ENCODE measurements at regions not wholly inside any gene's neighbourhood (a gene's known extent, or its start where the extent isn't known, plus 50 kb on each side); places are given as distances from the start of the nearest gene placed in this dataset.

- DNase-seq: peak; percentile 7
- Histone ChIP-seq H3K27me3 (ENCODE audit: control insufficient read depth, insufficient read depth, low read length) (no peaks in the 10 kb centered on the region), H3K36me3 (replicated peaks; ENCODE audit: control insufficient read depth, insufficient read depth, low read length) (no peaks in the 10 kb centered on the region), H3K4me3 (ENCODE audit: insufficient read depth, low read depth, low read length) (no peak overlapping the region)
Observed at GRCh38 chr11:88016392-88017170, 158.7 kb downstream of the RAB38 start.

DNA sequence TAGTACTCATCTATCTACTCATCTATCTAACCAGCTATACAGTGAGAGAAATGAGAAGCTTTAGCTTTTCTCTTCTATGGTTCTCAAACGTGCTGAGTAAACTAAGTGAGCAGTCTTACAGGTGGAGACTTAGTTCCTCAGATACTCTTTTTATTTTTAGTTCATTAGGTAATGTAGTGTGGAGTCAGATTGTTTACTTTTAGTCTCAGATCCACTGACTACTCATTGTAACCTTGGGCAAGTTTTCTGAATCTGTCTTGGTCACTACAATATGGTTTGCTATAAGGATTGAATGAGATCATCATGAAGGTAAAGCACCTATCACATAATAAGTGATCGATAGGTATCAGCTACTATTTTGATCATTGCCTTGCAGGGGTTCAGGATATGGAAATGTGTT lies 160.1 kb downstream of the RAB38 start:
- Histone ChIP-seq H3K27me3 (ENCODE audit: control insufficient read depth, insufficient read depth, low read length) (no peaks in the 10 kb centered on the region), H3K36me3 (replicated peaks; ENCODE audit: control insufficient read depth, insufficient read depth, low read length) (no peaks in the 10 kb centered on the region), H3K4me3 (ENCODE audit: insufficient read depth, low read depth, low read length) (no peak overlapping the region)
- DNase-seq: no peak

- no peak overlapping the region for H3K4me3 ChIP-seq (ENCODE audit: insufficient read depth, low read depth, low read length)
- H3K36me3 ChIP-seq (replicated peaks; ENCODE audit: control insufficient read depth, insufficient read depth, low read length): no peaks in the 10 kb centered on the region
- DNase-seq: no peak
- no peaks in the 10 kb centered on the region for H3K27me3 ChIP-seq (ENCODE audit: control insufficient read depth, insufficient read depth, low read length)
Observed at GRCh38 chr11:88013508-88014065, 161.7 kb downstream of the RAB38 start.

- no peaks in the 10 kb centered on the region for H3K36me3 ChIP-seq (replicated peaks; ENCODE audit: control insufficient read depth, insufficient read depth, low read length)
- DNase-seq: no peak
- H3K4me3 ChIP-seq (ENCODE audit: insufficient read depth, low read depth, low read length): no peak overlapping the region
- H3K27me3 ChIP-seq (ENCODE audit: control insufficient read depth, insufficient read depth, low read length): no peaks in the 10 kb centered on the region
Observed at GRCh38 chr11:88012456-88012855, 162.8 kb downstream of the RAB38 start.

DNA sequence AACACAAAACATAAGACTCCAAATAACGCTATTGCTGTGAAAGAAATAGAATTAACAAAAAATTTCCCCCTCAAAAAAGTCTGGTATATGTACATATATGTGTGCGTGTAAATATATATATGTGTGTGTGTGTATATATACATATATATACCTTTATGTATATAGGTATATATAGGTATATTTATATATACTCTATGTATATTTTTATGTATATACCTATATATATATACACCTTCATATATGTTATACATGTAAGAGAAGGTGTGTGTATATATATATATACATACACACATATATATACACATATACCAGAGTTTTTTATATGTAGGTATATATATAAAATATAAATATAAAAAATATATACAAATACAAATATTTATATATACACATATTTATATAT lies 199.2 kb downstream of the RAB38 start:
- no peaks in the 10 kb centered on the region for H3K27me3 ChIP-seq (ENCODE audit: control insufficient read depth, insufficient read depth, low read length)
- H3K36me3 ChIP-seq (replicated peaks; ENCODE audit: control insufficient read depth, insufficient read depth, low read length): no peaks in the 10 kb centered on the region
- no peak overlapping the region for H3K4me3 ChIP-seq (ENCODE audit: insufficient read depth, low read depth, low read length)
- no peak for DNase-seq

DNA sequence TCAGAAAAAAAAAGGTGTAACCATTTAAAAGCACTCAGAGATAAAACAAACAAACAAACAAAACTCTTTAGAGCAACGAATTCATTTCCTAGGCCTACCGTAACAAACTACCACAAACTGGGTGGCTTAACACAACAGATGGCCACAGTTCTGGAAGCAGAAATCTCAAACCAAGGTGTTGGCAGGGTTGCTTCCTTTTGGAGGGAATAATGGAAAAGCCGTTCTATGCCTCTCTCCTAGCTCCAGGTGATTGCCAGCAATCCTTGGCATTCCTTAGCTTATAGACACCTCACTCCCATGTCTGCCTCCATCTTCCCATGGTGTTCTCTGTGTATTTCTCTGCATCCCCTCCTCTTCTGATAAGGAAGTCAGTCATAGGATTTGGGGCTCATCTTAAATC lies 200.4 kb downstream of the RAB38 start:
- Histone ChIP-seq H3K36me3 (replicated peaks; ENCODE audit: control insufficient read depth, insufficient read depth, low read length) (no peaks in the 10 kb centered on the region), H3K4me3 (ENCODE audit: insufficient read depth, low read depth, low read length) (no peak overlapping the region), H3K27me3 (ENCODE audit: control insufficient read depth, insufficient read depth, low read length) (no peaks in the 10 kb centered on the region)
- DNase-seq: no peak

DNA sequence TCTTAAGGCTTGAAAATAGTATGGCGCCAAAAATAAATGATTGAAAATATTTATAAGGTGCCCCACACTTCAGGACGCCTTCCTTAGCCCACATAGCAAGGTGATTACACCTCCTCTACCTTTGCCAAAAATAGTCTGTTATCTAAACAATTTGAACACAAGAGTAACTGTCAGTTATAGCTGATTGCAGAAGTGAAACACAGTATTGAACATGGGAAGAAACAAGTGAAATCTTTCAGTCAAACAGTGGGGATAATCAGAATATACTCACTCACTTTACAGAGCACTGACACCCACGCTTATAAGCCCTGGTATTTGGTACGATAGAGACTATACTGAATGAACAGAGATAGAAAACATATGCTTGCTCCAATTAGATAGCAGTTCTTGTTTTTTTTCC lies 203.1 kb downstream of the RAB38 start:
- H3K27me3 ChIP-seq (ENCODE audit: control insufficient read depth, insufficient read depth, low read length): no peaks in the 10 kb centered on the region
- DNase-seq: no peak
- no peaks in the 10 kb centered on the region for H3K36me3 ChIP-seq (replicated peaks; ENCODE audit: control insufficient read depth, insufficient read depth, low read length)
- no peak overlapping the region for H3K4me3 ChIP-seq (ENCODE audit: insufficient read depth, low read depth, low read length)

DNA sequence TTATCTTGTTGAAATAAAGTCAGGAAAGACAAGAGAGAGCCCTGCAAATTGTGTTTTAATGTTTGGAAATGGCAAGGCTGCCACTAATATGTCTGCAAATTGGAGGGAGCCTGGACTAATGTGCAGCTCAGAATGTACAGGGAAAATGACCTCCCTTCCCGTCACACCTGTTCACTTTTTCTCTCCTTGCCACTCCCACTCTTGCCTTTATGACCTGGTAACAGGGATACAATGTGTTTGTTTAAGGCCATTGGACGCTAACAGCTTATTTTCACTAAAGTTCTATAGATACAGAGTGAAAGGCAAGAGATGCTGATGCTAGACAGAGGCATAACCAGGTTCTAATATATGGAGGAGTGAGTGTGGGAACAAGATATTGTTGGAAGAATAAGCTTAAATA lies 203.9 kb downstream of the RAB38 start:
- Histone ChIP-seq H3K4me3 (ENCODE audit: insufficient read depth, low read depth, low read length) (no peak overlapping the region), H3K36me3 (replicated peaks; ENCODE audit: control insufficient read depth, insufficient read depth, low read length) (no peaks in the 10 kb centered on the region), H3K27me3 (ENCODE audit: control insufficient read depth, insufficient read depth, low read length) (no peaks in the 10 kb centered on the region)
- DNase-seq: no peak

DNA sequence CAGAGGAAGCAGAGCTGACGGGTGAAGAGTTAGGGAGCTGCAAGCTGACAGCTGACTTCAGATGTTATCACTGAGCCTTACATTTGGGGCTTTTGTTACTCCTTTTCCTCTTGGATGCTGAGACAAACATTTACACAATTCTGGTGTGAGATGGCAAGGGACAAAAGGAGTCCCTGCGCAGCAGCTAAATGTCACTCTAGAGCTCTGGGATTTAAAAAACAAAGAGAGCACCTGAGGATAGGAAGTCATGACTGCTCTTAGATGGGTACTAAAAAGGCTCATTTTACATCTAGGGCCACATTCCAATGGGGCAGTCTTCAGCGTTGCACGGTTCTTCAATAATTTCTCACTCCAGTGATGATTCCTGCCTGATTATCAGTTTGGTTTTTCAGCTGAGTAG lies 204.5 kb downstream of the RAB38 start:
- Histone ChIP-seq H3K27me3 (ENCODE audit: control insufficient read depth, insufficient read depth, low read length) (no peaks in the 10 kb centered on the region), H3K4me3 (ENCODE audit: insufficient read depth, low read depth, low read length) (no peak overlapping the region), H3K36me3 (replicated peaks; ENCODE audit: control insufficient read depth, insufficient read depth, low read length) (no peaks in the 10 kb centered on the region)
- no peak for DNase-seq

DNA sequence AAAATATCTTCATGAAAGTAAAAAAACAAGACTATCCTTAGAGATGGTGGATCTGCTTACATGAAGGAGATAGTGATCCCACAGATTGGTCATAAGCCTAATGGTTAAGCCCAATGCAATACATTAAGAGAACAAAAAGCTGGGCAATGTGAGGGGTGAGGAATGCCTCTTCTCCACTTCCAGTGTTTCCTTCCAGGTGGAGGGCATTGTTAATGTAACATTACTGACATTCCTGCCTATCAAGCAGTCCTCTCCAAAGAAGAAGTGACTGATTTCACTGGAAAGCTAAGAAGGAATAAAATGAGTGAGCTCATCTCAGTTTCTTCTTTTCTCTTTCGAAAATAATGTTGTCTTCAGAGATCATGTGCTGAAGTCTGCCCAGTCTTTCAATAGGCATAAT lies 207.8 kb downstream of the RAB38 start:
- Histone ChIP-seq H3K4me3 (ENCODE audit: insufficient read depth, low read depth, low read length) (no peak overlapping the region), H3K36me3 (replicated peaks; ENCODE audit: control insufficient read depth, insufficient read depth, low read length) (no peaks in the 10 kb centered on the region), H3K27me3 (ENCODE audit: control insufficient read depth, insufficient read depth, low read length) (no peaks in the 10 kb centered on the region)
- no peak for DNase-seq

DNA sequence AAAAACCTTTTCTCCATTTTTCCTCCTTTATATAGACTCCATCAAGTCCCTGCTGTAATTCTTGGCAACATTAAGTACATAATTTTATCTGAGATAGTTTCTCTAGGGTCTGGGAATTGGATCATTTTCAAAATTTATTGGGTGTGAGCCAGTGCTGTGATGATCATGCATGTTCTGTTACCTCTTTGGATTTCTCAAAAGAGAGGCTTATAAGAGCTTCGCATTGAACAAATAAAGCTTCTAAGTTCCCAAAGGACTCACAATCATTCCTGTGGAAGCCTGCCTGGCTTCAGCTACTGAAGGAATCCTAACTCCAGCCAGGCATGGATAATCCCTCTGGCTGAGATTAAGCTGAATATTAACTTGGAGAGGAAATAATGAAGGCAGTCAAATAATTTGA lies 208.5 kb downstream of the RAB38 start:
- Histone ChIP-seq H3K4me3 (ENCODE audit: insufficient read depth, low read depth, low read length) (no peak overlapping the region), H3K36me3 (replicated peaks; ENCODE audit: control insufficient read depth, insufficient read depth, low read length) (no peaks in the 10 kb centered on the region), H3K27me3 (ENCODE audit: control insufficient read depth, insufficient read depth, low read length) (no peaks in the 10 kb centered on the region)
- DNase-seq: no peak

- no peaks in the 10 kb centered on the region for H3K27me3 ChIP-seq (ENCODE audit: control insufficient read depth, insufficient read depth, low read length)
- no peak for DNase-seq
- H3K36me3 ChIP-seq (replicated peaks; ENCODE audit: control insufficient read depth, insufficient read depth, low read length): no peaks in the 10 kb centered on the region
- H3K4me3 ChIP-seq (ENCODE audit: insufficient read depth, low read depth, low read length): no peak overlapping the region
Observed at GRCh38 chr11:87966216-87966615, 209.0 kb downstream of the RAB38 start.

DNA sequence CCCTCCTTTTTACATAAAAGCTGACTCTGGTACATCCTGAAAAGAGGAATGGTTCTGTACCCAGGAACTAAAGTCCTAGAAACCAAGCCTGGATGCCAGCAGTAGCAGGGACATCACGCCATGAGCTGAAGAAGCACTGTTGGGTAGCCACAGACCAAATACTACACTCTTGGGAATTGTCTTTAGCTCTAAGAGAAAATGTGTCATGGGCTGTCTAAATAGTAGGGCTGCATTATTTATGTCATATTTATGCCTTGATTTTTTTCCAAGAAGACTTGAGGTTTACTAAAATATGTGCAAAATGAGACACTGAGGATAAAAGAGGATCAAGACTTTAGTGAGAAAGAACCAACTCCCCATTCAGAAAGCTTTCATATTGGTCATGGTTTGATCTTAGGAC lies 213.6 kb downstream of the RAB38 start:
- H3K27me3 ChIP-seq (ENCODE audit: control insufficient read depth, insufficient read depth, low read length): no peaks in the 10 kb centered on the region
- no peak overlapping the region for H3K4me3 ChIP-seq (ENCODE audit: insufficient read depth, low read depth, low read length)
- no peak for DNase-seq
- H3K36me3 ChIP-seq (replicated peaks; ENCODE audit: control insufficient read depth, insufficient read depth, low read length): no peaks in the 10 kb centered on the region

DNA sequence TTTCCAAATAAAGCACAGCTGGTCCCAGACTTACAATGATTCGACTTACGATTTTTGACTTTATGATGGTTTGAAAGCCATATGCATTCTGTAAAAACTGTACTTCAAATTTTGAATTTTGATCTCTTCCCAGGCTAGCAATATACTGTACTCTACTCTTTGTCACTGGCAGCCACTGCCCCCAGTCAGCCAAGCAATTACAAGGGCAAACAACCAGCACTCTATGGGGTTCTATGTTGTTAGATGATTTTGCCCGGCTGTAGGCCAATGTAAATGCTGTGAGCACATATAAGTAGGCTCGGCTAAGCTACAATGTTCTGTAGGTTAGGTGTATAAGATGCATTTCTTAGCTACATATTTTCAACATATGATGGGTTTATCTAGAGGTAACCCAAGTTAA lies 217.3 kb downstream of the RAB38 start:
- DNase-seq: no peak
- H3K27me3 ChIP-seq (ENCODE audit: control insufficient read depth, insufficient read depth, low read length): no peaks in the 10 kb centered on the region
- no peak overlapping the region for H3K4me3 ChIP-seq (ENCODE audit: insufficient read depth, low read depth, low read length)
- no peaks in the 10 kb centered on the region for H3K36me3 ChIP-seq (replicated peaks; ENCODE audit: control insufficient read depth, insufficient read depth, low read length)

- no peak overlapping the region for H3K4me3 ChIP-seq (ENCODE audit: insufficient read depth, low read depth, low read length)
- no peaks in the 10 kb centered on the region for H3K27me3 ChIP-seq (ENCODE audit: control insufficient read depth, insufficient read depth, low read length)
- no peak for DNase-seq
- H3K36me3 ChIP-seq (replicated peaks; ENCODE audit: control insufficient read depth, insufficient read depth, low read length): no peaks in the 10 kb centered on the region
Observed at GRCh38 chr11:87954476-87954875, 220.8 kb downstream of the RAB38 start.

- no peak for DNase-seq
- Histone ChIP-seq H3K4me3 (ENCODE audit: insufficient read depth, low read depth, low read length) (no peak overlapping the region), H3K36me3 (replicated peaks; ENCODE audit: control insufficient read depth, insufficient read depth, low read length) (no peaks in the 10 kb centered on the region), H3K27me3 (ENCODE audit: control insufficient read depth, insufficient read depth, low read length) (no peaks in the 10 kb centered on the region)
Observed at GRCh38 chr11:87942786-87943185, 232.5 kb downstream of the RAB38 start.

Data from H7 (cell line).